IMR-90 (cell line): ENCODE measurements at regions not wholly inside any gene's neighbourhood (a gene's known extent, or its start where the extent isn't known, plus 50 kb on each side); places are given as distances from the start of the nearest gene placed in this dataset.

ENCODE experiments used
- ATAC-seq: fragments of 200-7000 bp; cut with Tn5 transposase; 2 replicates; pipeline ENCODE4 v1.9.1; 2020; ENCODE audit warnings: low read depth, mild to moderate bottlenecking, moderate library complexity
- BruUV-seq: library from RNA; stranded (reverse); fragments of 400-500 nt; replicated peaks from 2 replicates; lab custom pipeline; 2021; lab: Mats Ljungman, UMichigan
- CTCF ChIA-PET: fragments of 300-600 bp; formaldehyde crosslinking; extraction: SDS; loops from one replicate; lab custom pipeline; 2021; ENCODE audit warnings: antibody characterized with exemption; lab: Yijun Ruan, JAX
- POLR2A ChIA-PET: fragments of 300-600 bp; sonication (Branson Sonifier 250); formaldehyde crosslinking; loops from one replicate; lab custom pipeline; 2022; ENCODE audit warnings: antibody characterized with exemption; ENCODE audit not compliant: unreplicated experiment; lab: Charles Lee
- DNase-seq: peaks from one replicate; pipeline ENCODE4 v3.0.0; 2013
- H2AFZ ChIP-seq: replicated peaks from 2 replicates; pipeline ENCODE3; 2013; ENCODE audit warnings: low read length, mild to moderate bottlenecking; ENCODE audit not compliant: poor library complexity
- H2AK5ac ChIP-seq: 2 replicates; pipeline ENCODE4 v1.6.1; 2013; ENCODE audit warnings: low read depth, low read length, inconsistent platforms
- H2AK9ac ChIP-seq: replicated peaks from 2 replicates; pipeline ENCODE3; 2013; ENCODE audit warnings: mild to moderate bottlenecking, low read depth, low read length, moderate library complexity; ENCODE audit not compliant: poor library complexity
- H2BK120ac ChIP-seq: 2 replicates; pipeline ENCODE4 v1.6.1; 2013; ENCODE audit warnings: low read depth, low read length, inconsistent platforms
- H2BK15ac ChIP-seq: 3 replicates; pipeline ENCODE4 v1.6.1; 2013; ENCODE audit warnings: low read depth, low read length, inconsistent platforms
- H2BK20ac ChIP-seq: 2 replicates; pipeline ENCODE4 v1.6.1; 2013; ENCODE audit warnings: low read depth, mild to moderate bottlenecking, inconsistent platforms, low read length, moderate library complexity
- H2BK5ac ChIP-seq: 2 replicates; pipeline ENCODE4 v1.6.1; 2013; ENCODE audit warnings: mild to moderate bottlenecking, low read depth, low read length, inconsistent platforms; ENCODE audit not compliant: poor library complexity, severe bottlenecking
- H3K14ac ChIP-seq: replicated peaks from 2 replicates; pipeline ENCODE4 v1.6.1; 2013; ENCODE audit warnings: low read depth, low read length, inconsistent platforms
- H3K18ac ChIP-seq: 2 replicates; pipeline ENCODE4 v1.6.1; 2013; ENCODE audit warnings: low read depth, low read length, control low read depth
- H3K23ac ChIP-seq: 2 replicates; pipeline ENCODE4 v1.6.1; 2013; ENCODE audit warnings: low read depth, low read length, inconsistent platforms
- H3K27ac ChIP-seq: 2 replicates; pipeline ENCODE4 v1.5.1; 2013; ENCODE audit warnings: mild to moderate bottlenecking, control low read depth, low read length; ENCODE audit not compliant: insufficient read depth
- H3K27me3 ChIP-seq: 2 replicates; pipeline ENCODE4 v1.6.1; 2013; ENCODE audit warnings: low read length; ENCODE audit not compliant: control insufficient read depth, insufficient read depth
- H3K36me3 ChIP-seq: 2 replicates; pipeline ENCODE4 v1.6.1; 2013; ENCODE audit warnings: low read length, mixed read lengths; ENCODE audit not compliant: control insufficient read depth, insufficient read depth
- H3K4ac ChIP-seq: 2 replicates; pipeline ENCODE4 v1.6.1; 2013; ENCODE audit warnings: low read depth, low read length, inconsistent platforms
- H3K4me1 ChIP-seq: 2 replicates; pipeline ENCODE4 v1.6.1; 2013; ENCODE audit warnings: low read length, mixed read lengths; ENCODE audit not compliant: control insufficient read depth, insufficient read depth
- H3K4me2 ChIP-seq: 2 replicates; pipeline ENCODE4 v1.6.1; 2013; ENCODE audit warnings: low read depth, mild to moderate bottlenecking, control low read depth, low read length, moderate library complexity
- H3K4me3 ChIP-seq: 2 replicates; pipeline ENCODE4 v1.5.1; 2013; ENCODE audit warnings: low read depth, mild to moderate bottlenecking, control low read depth, low read length, moderate library complexity; ENCODE audit not compliant: insufficient read depth
- H3K56ac ChIP-seq: 2 replicates; pipeline ENCODE4 v1.6.1; 2013; ENCODE audit warnings: low read length, inconsistent platforms; ENCODE audit not compliant: insufficient read depth; ENCODE audit errors: extremely low read depth
- H3K79me1 ChIP-seq, 2 experiments: 2 replicates each; pipeline ENCODE4 v1.6.1; 2013; ENCODE audit warnings: low read length in 2 of 2, inconsistent platforms in 1 of 2, low read depth in 1 of 2
- H3K9ac ChIP-seq: 2 replicates; pipeline ENCODE4 v1.6.1; 2013; ENCODE audit warnings: low read depth, low read length, control low read depth
- H3K9me1 ChIP-seq: 2 replicates; pipeline ENCODE4 v1.6.1; 2013; ENCODE audit warnings: low read length, inconsistent platforms; ENCODE audit not compliant: insufficient read depth
- H3K9me3 ChIP-seq: 2 replicates; pipeline ENCODE4 v1.6.1; 2013; ENCODE audit warnings: low read length; ENCODE audit not compliant: control insufficient read depth, insufficient read depth
- H4K20me1 ChIP-seq: 2 replicates; pipeline ENCODE4 v1.6.1; 2013; ENCODE audit warnings: low read length, inconsistent platforms; ENCODE audit not compliant: insufficient read depth
- H4K5ac ChIP-seq: 2 replicates; pipeline ENCODE4 v1.6.1; 2013; ENCODE audit warnings: mild to moderate bottlenecking, low read depth, low read length, control low read depth
- H4K8ac ChIP-seq, 2 experiments: 2 replicates each; pipeline ENCODE4 v1.6.1; 2013; ENCODE audit warnings: low read depth in 2 of 2, low read length in 2 of 2, control low read depth in 1 of 2, inconsistent platforms in 1 of 2
- H4K91ac ChIP-seq: 2 replicates; pipeline ENCODE4 v1.6.1; 2013; ENCODE audit warnings: low read depth, low read length, inconsistent platforms; ENCODE audit not compliant: insufficient read depth
- BHLHE40 ChIP-seq: fragments of 150-350 bp; IDR thresholded peaks from 2 replicates; pipeline ENCODE4 v1.6.1; 2016; ENCODE audit warnings: mild to moderate bottlenecking, low read depth, low read length
- CEBPB ChIP-seq: IDR thresholded peaks from 2 replicates; pipeline ENCODE4 v1.6.1; 2012; ENCODE audit warnings: low read depth, low read length, improper control_type of control experiment
- CHD1 ChIP-seq: IDR thresholded peaks from 2 replicates; pipeline ENCODE4 v1.6.1; 2012; ENCODE audit warnings: low read depth, low read length, improper control_type of control experiment
- ELK1 ChIP-seq: fragments of 150-350 bp; IDR thresholded peaks from 2 replicates; pipeline ENCODE4 v1.6.1; 2016; ENCODE audit warnings: low read depth, mild to moderate bottlenecking, low read length, moderate library complexity, borderline replicate concordance
- FOS ChIP-seq: fragments of 150-350 bp; IDR thresholded peaks from 2 replicates; pipeline ENCODE4 v1.6.1; 2016; ENCODE audit warnings: low read depth, low read length
- MAFK ChIP-seq: IDR thresholded peaks from 2 replicates; pipeline ENCODE4 v1.6.1; 2012; ENCODE audit warnings: low read depth, low read length, improper control_type of control experiment
- MAZ ChIP-seq: IDR thresholded peaks from 2 replicates; pipeline ENCODE4 v1.6.1; 2012; ENCODE audit warnings: low read depth, mild to moderate bottlenecking, low read length, improper control_type of control experiment, moderate library complexity, borderline replicate concordance
- MXI1 ChIP-seq: IDR thresholded peaks from 2 replicates; pipeline ENCODE4 v1.6.1; 2012; ENCODE audit warnings: low read depth, mild to moderate bottlenecking, low read length, moderate library complexity, borderline replicate concordance
- NFE2L2 ChIP-seq: fragments of 150-350 bp; IDR thresholded peaks from 2 replicates; pipeline ENCODE4 v1.6.1; 2016; ENCODE audit warnings: low read depth, mild to moderate bottlenecking, low read length
- POLR2A ChIP-seq: IDR thresholded peaks from 2 replicates; pipeline ENCODE4 v1.6.1; 2012; ENCODE audit warnings: mild to moderate bottlenecking, low read depth, low read length
- RAD21 ChIP-seq: IDR thresholded peaks from 2 replicates; pipeline ENCODE4 v1.6.1; 2012; ENCODE audit warnings: low read length, improper control_type of control experiment
- RCOR1 ChIP-seq: IDR thresholded peaks from 2 replicates; pipeline ENCODE4 v1.6.1; 2012; ENCODE audit warnings: mild to moderate bottlenecking, low read length, improper control_type of control experiment; ENCODE audit not compliant: insufficient replicate concordance
- RFX5 ChIP-seq: IDR thresholded peaks from 2 replicates; pipeline ENCODE4 v1.8.0; 2012; ENCODE audit warnings: low read depth, mild to moderate bottlenecking, low read length, moderate library complexity
- SMC3 ChIP-seq: fragments of 150-350 bp; IDR thresholded peaks from 2 replicates; pipeline ENCODE4 v1.6.1; 2016; ENCODE audit warnings: low read depth, mild to moderate bottlenecking, antibody characterized with exemption, low read length, moderate library complexity
- WGBS, 2 experiments: methylation state at CpG; one replicate each; pipeline versions ENCODE4 v1.1.5 to v1.1.7; 2013; ENCODE audit warnings: missing lambda C conversion rate in 2 of 2; ENCODE audit not compliant: insufficient read length in 1 of 2; ENCODE audit errors: extremely low coverage in 2 of 2; 5-methylcytosine and 5-hydroxymethylcytosine counted together
- dilution Hi-C: fragments of 300-500 bp; cut with HindIII; formaldehyde crosslinking; loops from one replicate; pipeline ENCODE4 v1.14.3; 2018; ENCODE audit warnings: low sequenced_read_pairs; ENCODE audit not compliant: unreplicated experiment
- in situ Hi-C: fragments of 300-500 bp; cut with MboI; formaldehyde crosslinking; loops from 3 replicates; pipeline ENCODE4 v1.14.3; 2019; ENCODE audit warnings: low sequenced_read_pairs, inconsistent platforms, mixed read lengths
- intact Hi-C: fragments of 100-400 bp; cut with micrococcal nuclease; formaldehyde crosslinking; loops from 2 replicates; pipeline ENCODE4 v1.10.0; 2022
- TF ChIP-seq, protein P1 (sequence below): fragments of 150-350 bp; IDR thresholded peaks from 2 replicates; pipeline ENCODE4 v1.6.1; 2017; ENCODE audit warnings: mild to moderate bottlenecking, antibody characterized with exemption, low read length, low read depth
- TF ChIP-seq, protein P2 (sequence below): conservative IDR thresholded peaks from 2 replicates; pipeline ENCODE4 v1.5.1; 2012; ENCODE audit warnings: mild to moderate bottlenecking, low read depth, low read length, improper control_type of control experiment

DNA sequence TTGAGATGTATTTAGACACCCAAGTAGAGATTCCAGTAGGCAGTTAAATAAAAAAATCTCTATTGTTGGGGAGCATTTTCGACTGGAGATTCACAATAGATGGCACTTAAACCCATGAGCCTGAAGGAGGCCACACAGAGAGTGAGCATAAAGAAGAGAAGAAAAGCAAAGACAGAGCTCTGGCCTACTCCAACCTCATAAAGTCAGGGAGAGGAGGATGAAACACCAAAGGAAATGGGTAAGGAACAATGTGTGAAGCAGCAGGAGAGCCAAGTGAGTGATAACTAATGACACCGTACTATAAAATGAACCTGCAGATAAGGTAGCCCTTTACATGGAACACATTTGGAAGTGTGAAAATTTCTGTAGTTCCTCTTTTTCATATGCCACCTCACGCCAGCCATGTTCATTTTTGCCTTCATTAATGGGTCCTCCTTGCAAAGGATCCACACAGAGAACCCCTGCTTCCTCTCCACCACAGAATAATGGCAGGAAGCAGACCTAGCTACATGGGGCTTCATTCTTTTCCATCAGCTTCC, 150.0 kb upstream of the SYT10 start:
- Histone ChIP-seq H3K9me1 (no peaks in the 10 kb centered on the region), H3K18ac (no peak overlapping the region), H2BK15ac (no peak overlapping the region), H3K4me1 (no peaks in the 10 kb centered on the region), H3K27me3 (no peaks in the 10 kb centered on the region), H3K23ac (no peak overlapping the region), H4K5ac (no peak overlapping the region), H3K79me1 (no peaks in the 10 kb centered on the region), H3K9ac (no peak overlapping the region), H2BK120ac (no peak overlapping the region), H2BK5ac (no peak overlapping the region), H2AK9ac (no peak overlapping the region), H3K4me2 (no peak overlapping the region), H3K36me3 (no peaks in the 10 kb centered on the region), H3K27ac (no peak overlapping the region), H4K8ac (no peak overlapping the region), H3K14ac (no peak overlapping the region), H2BK20ac (no peak overlapping the region), H3K9me3 (peaks cover 6% of the 10 kb centered on the region; the same call in 1 of the 2 replicates), H4K20me1 (no peaks in the 10 kb centered on the region), H3K56ac (no peak overlapping the region), H2AK5ac (no peak overlapping the region), H2AFZ (no peak overlapping the region), H3K4me3 (no peak overlapping the region), H4K91ac (no peak overlapping the region), H3K4ac (no peak overlapping the region)
- WGBS, 2 experiments, result no CpG with 5 or more reads among the region's 3 CpGs
- dilution Hi-C loops, result no loop called here
- no peak for ATAC-seq
- BruUV-seq, result no TSS peak
- intact Hi-C loops, result no loop called here
- in situ Hi-C loops, result no loop called here
- ChIA-PET CTCF (no interaction called here), POLR2A (no interaction called here)
- no peak for DNase-seq
- TF ChIP-seq RAD21 (no peak), MXI1 (no peak), MAZ (no peak), MAFK (no peak), POLR2A (no peak), RFX5 (no peak), RCOR1 (no peak), CHD1 (no peak), ELK1 (no peak), CEBPB (no peak), SMC3 (no peak), FOS (no peak), BHLHE40 (no peak), NFE2L2 (no peak)
- TF ChIP-seq, protein P1, sequence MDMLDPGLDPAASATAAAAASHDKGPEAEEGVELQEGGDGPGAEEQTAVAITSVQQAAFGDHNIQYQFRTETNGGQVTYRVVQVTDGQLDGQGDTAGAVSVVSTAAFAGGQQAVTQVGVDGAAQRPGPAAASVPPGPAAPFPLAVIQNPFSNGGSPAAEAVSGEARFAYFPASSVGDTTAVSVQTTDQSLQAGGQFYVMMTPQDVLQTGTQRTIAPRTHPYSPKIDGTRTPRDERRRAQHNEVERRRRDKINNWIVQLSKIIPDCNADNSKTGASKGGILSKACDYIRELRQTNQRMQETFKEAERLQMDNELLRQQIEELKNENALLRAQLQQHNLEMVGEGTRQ, result no peak
- TF ChIP-seq, protein P2, sequence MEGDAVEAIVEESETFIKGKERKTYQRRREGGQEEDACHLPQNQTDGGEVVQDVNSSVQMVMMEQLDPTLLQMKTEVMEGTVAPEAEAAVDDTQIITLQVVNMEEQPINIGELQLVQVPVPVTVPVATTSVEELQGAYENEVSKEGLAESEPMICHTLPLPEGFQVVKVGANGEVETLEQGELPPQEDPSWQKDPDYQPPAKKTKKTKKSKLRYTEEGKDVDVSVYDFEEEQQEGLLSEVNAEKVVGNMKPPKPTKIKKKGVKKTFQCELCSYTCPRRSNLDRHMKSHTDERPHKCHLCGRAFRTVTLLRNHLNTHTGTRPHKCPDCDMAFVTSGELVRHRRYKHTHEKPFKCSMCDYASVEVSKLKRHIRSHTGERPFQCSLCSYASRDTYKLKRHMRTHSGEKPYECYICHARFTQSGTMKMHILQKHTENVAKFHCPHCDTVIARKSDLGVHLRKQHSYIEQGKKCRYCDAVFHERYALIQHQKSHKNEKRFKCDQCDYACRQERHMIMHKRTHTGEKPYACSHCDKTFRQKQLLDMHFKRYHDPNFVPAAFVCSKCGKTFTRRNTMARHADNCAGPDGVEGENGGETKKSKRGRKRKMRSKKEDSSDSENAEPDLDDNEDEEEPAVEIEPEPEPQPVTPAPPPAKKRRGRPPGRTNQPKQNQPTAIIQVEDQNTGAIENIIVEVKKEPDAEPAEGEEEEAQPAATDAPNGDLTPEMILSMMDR, result no peak
